HG02884 (cell line): ENCODE measurements at regions not wholly inside any gene's neighbourhood (a gene's known extent, or its start where the extent isn't known, plus 50 kb on each side); places are given as distances from the start of the nearest gene placed in this dataset.
A peak's percentile ranks its signal among the peaks of the same experiment; 100 is the strongest.
"Not testable (repeated sequence)": the region's sequence is repeated elsewhere in the genome, so short reads cannot be mapped to it uniquely, and the experiment has no call there.

ENCODE experiments used
- ATAC-seq: cut with Tn5 transposase; IDR thresholded peaks from one replicate; pipeline ENCODE4 v1.9.1; 2021; ENCODE audit warnings: mild to moderate bottlenecking, moderate library complexity; ENCODE audit not compliant: unreplicated experiment

GRCh38 chr13:99743094-99743493 lies 228.5 kb downstream of the ZIC5 start:
- no peak for ATAC-seq

DNA sequence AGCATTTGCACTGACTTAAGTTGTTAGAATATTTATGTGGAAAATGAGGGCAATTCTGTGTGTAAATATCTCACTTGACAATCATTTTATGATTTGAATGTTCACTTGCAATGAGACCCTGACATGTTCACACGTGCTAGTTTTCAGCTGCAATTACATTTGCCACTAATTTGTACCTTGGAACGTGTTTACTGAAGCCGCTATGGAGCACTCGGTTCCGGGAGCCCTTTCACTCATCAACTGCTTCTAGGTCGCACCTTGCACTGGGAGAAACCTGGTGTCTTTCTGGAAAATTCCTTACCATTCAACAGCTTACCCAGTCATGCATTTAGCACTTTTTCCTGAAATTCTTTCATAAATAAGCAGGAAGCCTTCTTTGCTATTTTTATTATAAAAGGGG lies 229.6 kb downstream of the ZIC5 start:
- no peak for ATAC-seq

- ATAC-seq: no peak
These were observed 231.2 kb downstream of the ZIC5 start for GRCh38 chr13:99740251-99740979.

- no peak for ATAC-seq
These were observed 232.9 kb downstream of the ZIC5 start for GRCh38 chr13:99738626-99739025.

- no peak for ATAC-seq
These were observed 233.9 kb downstream of the ZIC5 start for GRCh38 chr13:99737481-99738245.

GRCh38 chr13:99736541-99736940 lies 235.0 kb downstream of the ZIC5 start:
- no peak for ATAC-seq

DNA sequence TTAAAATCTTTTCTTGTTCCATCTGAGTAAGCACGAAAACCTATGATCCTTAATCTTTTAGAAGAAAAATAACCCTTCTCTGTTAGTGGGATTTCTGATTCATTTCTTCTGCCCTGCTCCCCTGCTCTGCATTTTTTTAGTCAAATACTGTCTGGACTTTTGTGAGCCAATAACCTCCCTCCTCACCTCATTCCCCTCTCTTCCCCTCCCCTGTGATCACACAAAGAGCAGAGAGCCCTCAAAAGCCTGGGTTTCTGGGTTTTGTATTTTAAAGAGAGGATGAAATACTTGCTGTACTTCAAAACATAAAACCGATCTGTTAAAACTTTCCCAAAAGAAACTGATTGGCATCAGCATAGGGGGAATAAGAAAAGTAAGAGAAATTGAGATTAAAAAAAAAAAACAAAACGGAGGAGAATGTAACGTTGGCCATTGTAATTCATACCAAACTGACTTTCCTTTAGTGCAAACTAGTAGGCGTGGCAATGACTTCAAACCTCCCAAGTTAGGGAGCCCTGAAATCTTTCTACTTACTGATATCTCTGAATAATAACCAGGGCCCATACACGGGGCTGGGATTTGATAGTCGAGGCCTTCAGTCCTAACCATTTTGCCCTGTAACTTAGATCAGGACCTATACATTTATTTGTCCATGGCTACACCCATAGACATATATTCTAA lies 232.9 kb downstream of the TM9SF2 start:
- no peak for ATAC-seq

DNA sequence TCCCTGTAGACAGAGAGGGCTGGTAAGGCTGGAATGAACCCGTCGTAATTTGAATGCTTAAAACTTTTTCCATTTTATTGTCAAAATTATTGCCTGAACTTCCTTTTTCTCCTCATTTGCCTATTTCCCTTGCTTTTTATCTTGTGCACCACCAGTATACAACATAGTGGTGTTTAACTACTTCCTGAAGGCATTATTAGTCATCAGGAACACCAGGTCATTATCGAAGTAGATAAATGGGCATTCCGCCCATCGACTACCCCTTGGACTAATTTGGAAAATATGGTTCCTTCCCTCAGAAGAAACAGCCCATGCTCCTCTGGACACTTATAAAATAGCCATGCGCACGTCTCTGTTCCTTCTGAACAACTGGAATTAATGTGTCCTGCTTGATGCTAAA lies 232.1 kb downstream of the TM9SF2 start:
- ATAC-seq: no peak

GRCh38 chr13:99731747-99732146 lies 230.5 kb downstream of the TM9SF2 start:
- ATAC-seq: no peak

DNA sequence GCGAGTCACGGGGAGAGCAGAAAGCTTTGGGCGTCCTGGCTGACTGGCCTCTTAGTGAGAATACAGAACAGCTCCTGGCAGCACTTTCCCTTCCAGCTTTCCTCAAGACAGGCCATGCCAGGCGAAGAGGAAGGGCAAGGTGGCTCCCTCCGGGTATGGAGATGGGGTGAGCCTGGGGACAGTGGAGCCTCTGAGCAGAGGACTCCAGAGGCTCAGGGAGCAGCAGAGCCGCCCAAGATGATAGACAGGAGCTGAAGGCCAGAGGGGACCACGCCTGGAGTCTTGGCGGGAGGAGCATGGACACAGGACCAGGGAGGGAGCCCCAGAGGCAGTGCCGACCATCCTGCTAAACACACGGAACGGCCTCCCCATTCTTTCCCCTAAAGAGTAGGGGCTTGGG lies 229.1 kb downstream of the TM9SF2 start:
- no peak for ATAC-seq

GRCh38 chr13:99729745-99730144 lies 228.5 kb downstream of the TM9SF2 start:
- no peak for ATAC-seq

DNA sequence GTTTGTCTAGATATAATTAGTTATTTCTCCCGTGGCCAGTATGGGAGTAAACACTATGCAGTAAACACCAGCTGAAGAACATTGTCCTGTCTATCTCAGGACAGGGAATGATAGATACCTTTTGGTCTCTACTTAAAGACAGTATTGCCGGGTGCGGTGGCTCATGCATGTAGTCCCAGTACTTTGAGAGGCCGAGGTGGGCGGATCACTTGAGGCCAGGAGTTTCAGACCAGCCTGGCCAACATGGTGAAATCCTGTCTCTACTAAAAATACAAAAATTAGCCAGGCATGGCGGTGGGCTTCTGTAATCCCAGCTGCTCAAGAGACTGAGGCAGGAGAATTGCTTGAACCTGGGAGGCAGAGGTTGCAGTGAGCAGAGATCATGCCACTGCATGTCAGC lies 226.4 kb downstream of the TM9SF2 start:
- ATAC-seq: not testable (repeated sequence)

- ATAC-seq: no peak
These were observed 225.1 kb downstream of the TM9SF2 start for GRCh38 chr13:99726282-99726894.

- no peak for ATAC-seq
These were observed 224.4 kb downstream of the TM9SF2 start for GRCh38 chr13:99725644-99726043.

DNA sequence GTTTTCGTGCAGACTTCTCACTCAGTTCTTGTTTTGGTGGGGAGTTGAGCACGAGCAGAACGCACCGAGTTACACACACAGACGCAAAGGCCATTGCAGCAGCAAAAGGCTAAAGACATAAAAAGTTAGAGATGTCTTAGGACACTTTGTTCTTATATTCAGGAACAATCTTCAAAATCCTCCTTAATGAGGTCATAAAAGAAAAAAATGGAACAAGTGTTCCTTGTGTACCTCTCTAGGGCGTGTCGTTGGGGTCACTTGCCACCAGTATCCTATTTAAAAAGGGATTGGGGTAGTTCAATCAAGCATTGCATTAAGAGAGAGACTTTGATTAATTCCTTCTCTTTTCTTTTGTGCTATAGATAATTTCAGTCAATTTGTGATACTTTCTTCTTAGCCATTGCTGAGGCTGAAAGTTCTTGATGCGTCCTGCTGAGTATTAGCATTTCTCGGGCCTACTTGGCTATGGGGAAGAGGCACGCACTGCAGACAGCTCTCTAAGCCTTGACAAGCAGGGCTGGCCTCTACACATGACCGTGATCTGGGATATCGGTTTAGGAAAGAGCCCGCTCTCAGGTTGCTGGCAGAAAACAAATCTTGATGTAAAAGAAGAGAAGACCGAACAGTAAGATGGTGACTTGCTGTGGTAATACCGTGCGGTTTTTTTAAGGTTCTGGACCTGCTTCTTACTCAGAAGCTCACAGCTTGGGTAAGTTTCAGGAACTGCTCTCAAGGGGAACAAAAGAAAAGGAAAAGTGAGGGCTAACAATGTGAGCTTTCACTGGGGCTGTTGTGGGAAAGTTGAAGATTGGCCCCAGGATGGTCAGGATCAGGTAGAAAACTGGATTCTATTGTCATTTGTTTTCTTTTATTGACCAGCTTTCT lies 223.6 kb downstream of the TM9SF2 start:
- ATAC-seq: peak; percentile 57

- no peak for ATAC-seq
These were observed 222.6 kb downstream of the TM9SF2 start for GRCh38 chr13:99723878-99724277.

- ATAC-seq: no peak
These were observed 221.7 kb downstream of the TM9SF2 start for GRCh38 chr13:99722931-99723330.

- no peak for ATAC-seq
These were observed 221.1 kb downstream of the TM9SF2 start for GRCh38 chr13:99722338-99722818.

DNA sequence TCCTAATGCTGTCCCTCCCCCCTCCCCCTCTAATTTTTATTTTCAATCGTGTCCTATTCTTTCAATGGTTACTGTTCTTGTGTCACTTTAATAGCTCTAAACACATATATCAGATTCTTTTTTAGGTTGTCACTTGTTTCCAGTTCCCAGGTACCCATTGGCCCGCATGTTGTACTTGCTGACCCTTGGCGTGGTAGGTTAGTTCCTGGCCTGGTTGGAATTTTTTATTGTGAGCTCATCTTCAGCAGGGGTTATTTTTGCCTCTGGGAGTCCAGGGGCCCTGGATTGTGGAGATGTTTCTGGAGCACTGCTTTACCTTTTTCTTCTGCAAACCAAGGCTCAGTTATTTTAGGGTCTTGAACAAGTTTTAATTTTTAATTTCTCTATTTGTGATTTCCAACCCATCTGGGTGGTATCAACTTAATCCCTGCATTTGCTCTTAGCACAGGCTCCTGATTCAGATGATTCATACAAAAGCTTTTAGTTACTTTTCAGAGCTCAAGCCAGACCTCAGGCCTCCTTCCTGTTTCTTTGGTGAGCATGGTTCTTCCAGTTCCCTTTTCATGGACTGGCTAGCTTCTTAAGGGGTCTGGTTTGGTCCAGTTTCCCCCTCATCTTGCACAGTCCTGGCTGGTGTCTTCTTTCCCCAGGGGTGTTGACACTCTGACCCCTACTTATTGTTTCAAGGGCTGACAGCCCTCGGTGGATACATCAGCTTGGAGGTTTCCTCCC lies 220.5 kb downstream of the TM9SF2 start:
- no peak for ATAC-seq
